ENCODE measurements at regions not wholly inside any gene's neighbourhood (a gene's known extent, or its start where the extent isn't known, plus 50 kb on each side); places are given as distances from the start of the nearest gene placed in this dataset.

DNA sequence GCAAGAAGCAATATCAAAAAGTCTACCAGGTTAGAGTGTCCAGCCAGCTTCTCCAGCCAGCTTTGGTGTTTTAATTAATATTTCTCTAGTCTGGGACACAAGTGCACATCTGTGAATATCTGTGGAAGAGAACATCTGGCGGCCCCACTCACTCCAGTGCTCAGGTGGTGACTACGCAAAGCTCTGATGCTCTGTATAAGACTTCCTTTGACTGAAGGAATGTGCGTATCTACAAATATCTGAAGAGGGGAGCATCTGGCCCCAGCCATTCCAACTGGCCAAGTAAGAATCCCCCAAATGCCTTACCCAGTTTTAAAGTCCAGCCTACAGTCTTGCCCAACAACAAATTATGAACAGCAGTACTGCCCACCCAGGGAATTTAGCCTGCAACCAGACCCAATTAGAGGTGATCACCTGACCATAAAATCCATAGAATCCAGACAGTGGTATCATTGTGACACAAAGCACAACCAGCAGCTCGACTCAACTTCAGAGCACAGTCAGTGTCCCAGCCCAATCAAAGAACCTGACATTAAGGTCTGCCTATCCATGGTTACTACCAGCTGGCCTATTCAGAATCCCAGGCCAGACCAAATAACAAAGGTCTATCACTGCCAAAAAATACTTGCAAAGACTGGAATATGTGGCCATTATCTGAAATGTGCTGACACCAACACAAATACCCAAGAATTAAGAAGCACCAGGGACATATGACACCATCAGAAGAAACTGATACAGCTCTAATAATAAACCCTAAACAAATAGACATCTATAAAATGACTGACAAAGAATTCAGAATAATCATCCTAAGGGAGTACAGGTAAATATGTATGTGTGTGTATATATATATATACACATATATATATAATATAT, 76.1 kb upstream of the MANEA start (continued):
- peak; percentile 56 to 81; a peak in 3 of 4 replicates for TF ChIP-seq MAFK (conservative IDR thresholded peaks at IDR 0.05 in 1 of 2, IDR thresholded peaks at IDR 0.05 in 1 of 2; ENCODE audit: low read length in 2 of 2)

DNA sequence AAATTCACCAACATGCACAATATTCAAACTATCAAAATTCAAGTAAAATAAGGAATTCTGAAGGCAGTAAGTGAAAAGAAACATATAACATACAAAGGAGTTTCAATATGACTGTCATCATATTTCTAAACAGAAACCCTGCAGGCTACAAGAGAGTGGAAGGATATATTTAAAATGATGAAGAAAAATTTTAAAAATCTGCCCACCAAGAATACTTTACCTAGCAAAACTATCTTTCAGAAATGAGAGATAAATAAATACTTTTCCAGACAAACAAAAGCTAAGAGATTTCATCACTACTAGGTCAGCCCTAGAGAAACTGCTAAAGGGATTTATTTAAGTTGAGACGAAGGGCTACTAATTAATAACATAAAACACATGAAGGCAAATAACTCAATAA, 73.8 kb upstream of the MANEA start:
- H3K4me2 ChIP-seq (ENCODE audit: low read depth, low read length) = no peak overlapping the region
- no peak overlapping the region for H3K9ac ChIP-seq (ENCODE audit: insufficient read depth, low read depth, low read length)
- CTCF ChIA-PET (ENCODE audit: low intra/inter-chr PET ratio, low total read pairs) = no interaction called here
- H3K27me3 ChIP-seq (ENCODE audit: control insufficient read depth in 1 of 2, insufficient read depth in 2 of 2, low read length in 2 of 2) = no peaks in the 10 kb centered on the region
- H3K27ac ChIP-seq (ENCODE audit: extremely low read length, insufficient read depth, low read length) = no peak overlapping the region
- H4K20me1 ChIP-seq (ENCODE audit: insufficient read depth, low read length) = no peaks in the 10 kb centered on the region
- TF ChIP-seq FOXK2 (IDR thresholded peaks at IDR 0.05) = no peak
- TF ChIP-seq HMG20B (CRISPR knock-in tag; conservative IDR thresholded peaks at IDR 0.05) = no peak
- TF ChIP-seq, protein P1, sequence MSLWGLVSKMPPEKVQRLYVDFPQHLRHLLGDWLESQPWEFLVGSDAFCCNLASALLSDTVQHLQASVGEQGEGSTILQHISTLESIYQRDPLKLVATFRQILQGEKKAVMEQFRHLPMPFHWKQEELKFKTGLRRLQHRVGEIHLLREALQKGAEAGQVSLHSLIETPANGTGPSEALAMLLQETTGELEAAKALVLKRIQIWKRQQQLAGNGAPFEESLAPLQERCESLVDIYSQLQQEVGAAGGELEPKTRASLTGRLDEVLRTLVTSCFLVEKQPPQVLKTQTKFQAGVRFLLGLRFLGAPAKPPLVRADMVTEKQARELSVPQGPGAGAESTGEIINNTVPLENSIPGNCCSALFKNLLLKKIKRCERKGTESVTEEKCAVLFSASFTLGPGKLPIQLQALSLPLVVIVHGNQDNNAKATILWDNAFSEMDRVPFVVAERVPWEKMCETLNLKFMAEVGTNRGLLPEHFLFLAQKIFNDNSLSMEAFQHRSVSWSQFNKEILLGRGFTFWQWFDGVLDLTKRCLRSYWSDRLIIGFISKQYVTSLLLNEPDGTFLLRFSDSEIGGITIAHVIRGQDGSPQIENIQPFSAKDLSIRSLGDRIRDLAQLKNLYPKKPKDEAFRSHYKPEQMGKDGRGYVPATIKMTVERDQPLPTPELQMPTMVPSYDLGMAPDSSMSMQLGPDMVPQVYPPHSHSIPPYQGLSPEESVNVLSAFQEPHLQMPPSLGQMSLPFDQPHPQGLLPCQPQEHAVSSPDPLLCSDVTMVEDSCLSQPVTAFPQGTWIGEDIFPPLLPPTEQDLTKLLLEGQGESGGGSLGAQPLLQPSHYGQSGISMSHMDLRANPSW (CRISPR knock-in tag; IDR thresholded peaks at IDR 0.05; ENCODE audit: borderline replicate concordance) = no peak
- FAIRE-seq (no peak), ATAC-seq (no peak), DNase-seq (ENCODE audit: low spot score) (no peak)
- in situ Hi-C loops (cut with HindIII; ENCODE audit: extremely low pct_ligation_motif_present, low pct_unique_long_range_greater_than_20kb) = no loop called here
- no peak overlapping the region for H3K4me3 ChIP-seq (replicated peaks in 1 of 3; ENCODE audit: insufficient read depth in 1 of 3, low read depth in 2 of 3, low read length in 3 of 3)
- H2AFZ ChIP-seq (ENCODE audit: low read length) = no peak overlapping the region
- POLR2A ChIA-PET = no interaction called here
- H3K4me1 ChIP-seq (ENCODE audit: insufficient read depth, low read length) = no peaks in the 10 kb centered on the region
- intact Hi-C loops (cut with micrococcal nuclease; ENCODE audit: unreplicated experiment) = no loop called here
- no peaks in the 10 kb centered on the region for H3K79me2 ChIP-seq (ENCODE audit: insufficient read depth, low read length)
- WGBS (ENCODE audit: low lambda C conversion rate) = 34% methylated on average over 1 of the region's 1 CpG
- H3K36me3 ChIP-seq (replicated peaks in 1 of 2; ENCODE audit: control insufficient read depth in 1 of 2, insufficient read depth in 2 of 2, low read length in 2 of 2) = no peaks in the 10 kb centered on the region
- no TSS peak for BruUV-seq (replicated peaks)
- H3K9me3 ChIP-seq (ENCODE audit: low read length) = no peaks in the 10 kb centered on the region
